HL-60 (cell line): ENCODE measurements at regions not wholly inside any gene's neighbourhood (a gene's known extent, or its start where the extent isn't known, plus 50 kb on each side); places are given as distances from the start of the nearest gene placed in this dataset.

Source experiments
- CTCF ChIP-seq: IDR thresholded peaks from one replicate; pipeline ENCODE4 v1.5.1; 2011; ENCODE audit warnings: low read length, control low read depth, inconsistent platforms; ENCODE audit not compliant: insufficient read depth
- GABPA ChIP-seq: IDR thresholded peaks from 2 replicates; pipeline ENCODE4 v1.6.1; 2012; ENCODE audit warnings: low read depth
- POLR2AphosphoS5 ChIP-seq: IDR thresholded peaks from 2 replicates; pipeline ENCODE4 v1.6.1; 2012; ENCODE audit warnings: low read depth

- TF ChIP-seq CTCF: no peak
- no peak for TF ChIP-seq POLR2AphosphoS5
- TF ChIP-seq GABPA: no peak
Measured at GRCh38 chrX:22628275-22628674, 355.6 kb downstream of the CBLL2 start.
